NB4 (cell line): ENCODE measurements at regions not wholly inside any gene's neighbourhood (a gene's known extent, or its start where the extent isn't known, plus 50 kb on each side); places are given as distances from the start of the nearest gene placed in this dataset.
"Not testable (repeated sequence)": the region's sequence is repeated elsewhere in the genome, so short reads cannot be mapped to it uniquely, and the experiment has no call there.

ENCODE experiments used
- POLR2A ChIP-seq: IDR thresholded peaks from 2 replicates; pipeline ENCODE4 v1.6.1; 2011; ENCODE audit warnings: mild to moderate bottlenecking; ENCODE audit not compliant: insufficient read length; ENCODE audit errors: extremely low read depth
- TF ChIP-seq, protein P1 (sequence below): IDR thresholded peaks from one replicate; pipeline ENCODE4 v1.5.1; 2012; ENCODE audit warnings: low read depth, low read length
- TF ChIP-seq, protein P2 (sequence below): IDR thresholded peaks from 2 replicates; pipeline ENCODE4 v1.6.1; 2011; ENCODE audit warnings: low read depth, low read length

DNA sequence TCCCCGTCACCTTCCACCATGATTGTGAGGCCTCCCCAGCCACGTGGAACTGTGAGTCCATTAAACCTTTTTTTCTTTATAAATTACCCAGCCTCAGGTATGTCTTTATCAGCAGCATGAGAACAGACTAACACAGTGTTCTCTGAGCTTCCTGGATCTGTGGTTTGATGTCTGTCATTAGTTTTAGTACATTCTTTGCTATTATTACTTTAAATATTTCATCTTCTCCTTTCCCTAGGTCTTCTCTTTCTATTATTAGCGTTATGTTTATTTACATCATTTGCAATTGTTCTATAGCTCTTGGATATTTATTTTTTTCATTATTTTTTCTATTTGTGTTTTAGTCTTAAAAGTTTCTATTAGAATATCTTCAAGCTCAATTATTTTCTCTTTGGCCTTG lies 1293.4 kb downstream of the GATA3 start:
- TF ChIP-seq, protein P1, sequence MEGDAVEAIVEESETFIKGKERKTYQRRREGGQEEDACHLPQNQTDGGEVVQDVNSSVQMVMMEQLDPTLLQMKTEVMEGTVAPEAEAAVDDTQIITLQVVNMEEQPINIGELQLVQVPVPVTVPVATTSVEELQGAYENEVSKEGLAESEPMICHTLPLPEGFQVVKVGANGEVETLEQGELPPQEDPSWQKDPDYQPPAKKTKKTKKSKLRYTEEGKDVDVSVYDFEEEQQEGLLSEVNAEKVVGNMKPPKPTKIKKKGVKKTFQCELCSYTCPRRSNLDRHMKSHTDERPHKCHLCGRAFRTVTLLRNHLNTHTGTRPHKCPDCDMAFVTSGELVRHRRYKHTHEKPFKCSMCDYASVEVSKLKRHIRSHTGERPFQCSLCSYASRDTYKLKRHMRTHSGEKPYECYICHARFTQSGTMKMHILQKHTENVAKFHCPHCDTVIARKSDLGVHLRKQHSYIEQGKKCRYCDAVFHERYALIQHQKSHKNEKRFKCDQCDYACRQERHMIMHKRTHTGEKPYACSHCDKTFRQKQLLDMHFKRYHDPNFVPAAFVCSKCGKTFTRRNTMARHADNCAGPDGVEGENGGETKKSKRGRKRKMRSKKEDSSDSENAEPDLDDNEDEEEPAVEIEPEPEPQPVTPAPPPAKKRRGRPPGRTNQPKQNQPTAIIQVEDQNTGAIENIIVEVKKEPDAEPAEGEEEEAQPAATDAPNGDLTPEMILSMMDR = not testable (repeated sequence)
- not testable (repeated sequence) for TF ChIP-seq POLR2A
- TF ChIP-seq, protein P2, sequence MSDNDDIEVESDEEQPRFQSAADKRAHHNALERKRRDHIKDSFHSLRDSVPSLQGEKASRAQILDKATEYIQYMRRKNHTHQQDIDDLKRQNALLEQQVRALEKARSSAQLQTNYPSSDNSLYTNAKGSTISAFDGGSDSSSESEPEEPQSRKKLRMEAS = not testable (repeated sequence)
